PC-3 (cell line): ENCODE measurements at regions not wholly inside any gene's neighbourhood (a gene's known extent, or its start where the extent isn't known, plus 50 kb on each side); places are given as distances from the start of the nearest gene placed in this dataset.

Experiments used
- ATAC-seq: fragments of 200-7000 bp; cut with Tn5 transposase; 2 replicates; pipeline ENCODE4 v1.9.1; 2020; ENCODE audit warnings: mild to moderate bottlenecking, moderate library complexity
- BruUV-seq: library from RNA; stranded (reverse); fragments of 400-500 nt; replicated peaks from 2 replicates; lab custom pipeline; 2021; lab: Mats Ljungman, UMichigan
- CTCF ChIA-PET: fragments of 300-600 bp; sonication (Branson Sonifier 250); formaldehyde crosslinking; loops from one replicate; lab custom pipeline; 2022; ENCODE audit warnings: antibody characterized with exemption; lab: Charles Lee
- POLR2A ChIA-PET: fragments of 300-600 bp; sonication (Branson Sonifier 250); formaldehyde crosslinking; loops from one replicate; lab custom pipeline; 2022; ENCODE audit warnings: antibody characterized with exemption; ENCODE audit not compliant: unreplicated experiment; lab: Charles Lee
- DNase-seq: peaks from one replicate; pipeline ENCODE4 v3.0.0-alpha.2; 2015
- H2AFZ ChIP-seq: fragments of 300-600 bp; sonication (generic); 2 replicates; pipeline ENCODE4 v1.6.0; 2016; ENCODE audit warnings: antibody characterized with exemption, low read length
- H3F3A ChIP-seq: fragments of 300-600 bp; sonication (generic); one replicate; pipeline ENCODE4 v1.6.0; 2017; ENCODE audit warnings: antibody characterized with exemption, low read length, control low read depth, mild to moderate bottlenecking; ENCODE audit not compliant: unreplicated experiment
- H3K27ac ChIP-seq: fragments of 300-600 bp; sonication (generic); 2 replicates; pipeline ENCODE4 v1.5.1; 2016; ENCODE audit warnings: mild to moderate bottlenecking, low read length
- H3K27me3 ChIP-seq: fragments of 300-600 bp; sonication (generic); 2 replicates; pipeline ENCODE4 v1.6.1; 2016; ENCODE audit warnings: low read length, mixed read lengths
- H3K36me3 ChIP-seq: fragments of 300-600 bp; sonication (generic); 2 replicates; pipeline ENCODE4 v1.6.1; 2016; ENCODE audit warnings: low read depth, mixed run types, low read length, mixed read lengths
- H3K4me1 ChIP-seq: fragments of 300-600 bp; sonication (generic); 2 replicates; pipeline ENCODE4 v1.5.1; 2016; ENCODE audit warnings: low read length; ENCODE audit not compliant: insufficient read depth
- H3K4me2 ChIP-seq: fragments of 300-600 bp; sonication (generic); 2 replicates; pipeline ENCODE4 v1.6.0; 2016; ENCODE audit warnings: low read length
- H3K4me3 ChIP-seq: fragments of 300-600 bp; sonication (generic); 2 replicates; pipeline ENCODE4 v1.5.1; 2016; ENCODE audit warnings: mild to moderate bottlenecking, low read length, mixed read lengths
- H3K79me2 ChIP-seq: fragments of 300-600 bp; sonication (generic); 2 replicates; pipeline ENCODE4 v1.6.1; 2017; ENCODE audit warnings: low read length, mixed read lengths
- H3K9ac ChIP-seq: fragments of 300-600 bp; sonication (generic); 2 replicates; pipeline ENCODE4 v1.6.0; 2016; ENCODE audit warnings: mild to moderate bottlenecking, low read length
- H3K9me2 ChIP-seq: fragments of 300-600 bp; sonication (generic); replicated peaks from 2 replicates; pipeline ENCODE4 v1.6.1; 2016; ENCODE audit warnings: mixed run types, low read length, mixed read lengths
- H3K9me3 ChIP-seq: fragments of 300-600 bp; sonication (generic); 2 replicates; pipeline ENCODE4 v1.6.1; 2016; ENCODE audit warnings: low read length, mixed read lengths
- H4K20me1 ChIP-seq: fragments of 300-600 bp; sonication (generic); 2 replicates; pipeline ENCODE4 v1.6.1; 2016; ENCODE audit warnings: low read length, mixed read lengths
- CTCF ChIP-seq: fragments of 300-600 bp; sonication (generic); conservative IDR thresholded peaks from 2 replicates; pipeline ENCODE4 v1.5.1; 2017; ENCODE audit warnings: antibody characterized with exemption, low read depth, mild to moderate bottlenecking, low read length
- EZH2 ChIP-seq: fragments of 300-600 bp; sonication (generic); IDR thresholded peaks from one replicate; pipeline ENCODE4 v1.6.1; 2017; ENCODE audit warnings: antibody characterized with exemption, mild to moderate bottlenecking, low read length; ENCODE audit not compliant: unreplicated experiment
- EZH2phosphoT487 ChIP-seq: fragments of 300-600 bp; sonication (generic); IDR thresholded peaks from 2 replicates; pipeline ENCODE4 v1.6.1; 2018; ENCODE audit warnings: mild to moderate bottlenecking, antibody characterized with exemption, low read length, borderline replicate concordance
- intact Hi-C: fragments of 100-400 bp; cut with micrococcal nuclease; formaldehyde crosslinking; loops from 2 replicates; pipeline ENCODE4 v1.9.0; 2023

GRCh38 chr6:114586298-114586697 is 243.5 kb upstream of the HS3ST5 start:
- TF ChIP-seq EZH2phosphoT487 (no peak), EZH2 (no peak), CTCF (no peak)
- POLR2A ChIA-PET: no interaction called here
- no peak overlapping the region for H3K9ac ChIP-seq

GRCh38 chr6:114581293-114581692 is 238.5 kb upstream of the HS3ST5 start:
- no peaks in the 10 kb centered on the region for H3K9me2 ChIP-seq
- BruUV-seq: no TSS peak
- H3K27me3 ChIP-seq: no peaks in the 10 kb centered on the region
- H3K9ac ChIP-seq: no peak overlapping the region
- no peaks in the 10 kb centered on the region for H3K79me2 ChIP-seq
- intact Hi-C loops: no loop called here
- no peak for TF ChIP-seq EZH2
- TF ChIP-seq CTCF: no peak
- TF ChIP-seq EZH2phosphoT487: no peak
- H3F3A ChIP-seq: no peaks in the 10 kb centered on the region
- POLR2A ChIA-PET: no interaction called here
- no peaks in the 10 kb centered on the region for H4K20me1 ChIP-seq
- H3K4me1 ChIP-seq: peaks cover 8% of the 10 kb centered on the region; the same call in 1 of the 2 replicates
- H2AFZ ChIP-seq: no peak overlapping the region
- CTCF ChIA-PET: no interaction called here
- H3K27ac ChIP-seq: no peak overlapping the region
- H3K4me3 ChIP-seq: no peak overlapping the region
- no peaks in the 10 kb centered on the region for H3K36me3 ChIP-seq
- no peak for ATAC-seq
- DNase-seq: peak; percentile 1
- H3K4me2 ChIP-seq: 0 out of 2 replicates have a peak overlapping the region, but pooled peaks have one; percentile 13
- no peaks in the 10 kb centered on the region for H3K9me3 ChIP-seq

More at GRCh38 chr6:114586298-114586697, 243.5 kb upstream of the HS3ST5 start:
- H4K20me1 ChIP-seq: no peaks in the 10 kb centered on the region
- H2AFZ ChIP-seq: no peak overlapping the region
- no peaks in the 10 kb centered on the region for H3K4me1 ChIP-seq
- intact Hi-C loops: no loop called here
- no peaks in the 10 kb centered on the region for H3K36me3 ChIP-seq
- no peak for DNase-seq
- no peaks in the 10 kb centered on the region for H3K9me2 ChIP-seq
- no peak overlapping the region for H3K4me2 ChIP-seq
- no peaks in the 10 kb centered on the region for H3K27me3 ChIP-seq
- no peak overlapping the region for H3K4me3 ChIP-seq
- no peaks in the 10 kb centered on the region for H3K79me2 ChIP-seq
- CTCF ChIA-PET: interaction anchor here (0.6 kb wide), 1 partner anchor 193 kb away, joined by 6 read pairs; no protein-coding TSS in a partner anchor
- ATAC-seq: no peak
- no peak overlapping the region for H3K27ac ChIP-seq
- H3F3A ChIP-seq: no peaks in the 10 kb centered on the region
- BruUV-seq: no TSS peak
- H3K9me3 ChIP-seq: no peaks in the 10 kb centered on the region

- no peak for ATAC-seq
- intact Hi-C loops: no loop called here
- DNase-seq: peak; percentile 24
Observed at GRCh38 chr6:114580882-114581281, 238.1 kb upstream of the HS3ST5 start.

More at GRCh38 chr6:114580882-114581281, 238.1 kb upstream of the HS3ST5 start:
- no peak overlapping the region for H3K9ac ChIP-seq
- no peaks in the 10 kb centered on the region for H3K36me3 ChIP-seq
- no peak overlapping the region for H3K27ac ChIP-seq
- no peaks in the 10 kb centered on the region for H3K9me3 ChIP-seq
- peaks cover 8% of the 10 kb centered on the region; the same call in 1 of the 2 replicates for H3K4me1 ChIP-seq
- no TSS peak for BruUV-seq
- POLR2A ChIA-PET: no interaction called here
- H4K20me1 ChIP-seq: no peaks in the 10 kb centered on the region
- H3K27me3 ChIP-seq: no peaks in the 10 kb centered on the region
- 0 out of 2 replicates have a peak overlapping the region, but pooled peaks have one; percentile 13 for H3K4me2 ChIP-seq
- H2AFZ ChIP-seq: peak overlapping the region; percentile 30; the same call in 1 of the 2 replicates
- no peaks in the 10 kb centered on the region for H3K79me2 ChIP-seq
- H3K9me2 ChIP-seq: no peaks in the 10 kb centered on the region
- no peaks in the 10 kb centered on the region for H3F3A ChIP-seq
- TF ChIP-seq CTCF (no peak), EZH2phosphoT487 (no peak), EZH2 (no peak)
- CTCF ChIA-PET: no interaction called here
- no peak overlapping the region for H3K4me3 ChIP-seq
